HG03558 (cell line): ENCODE measurements at regions not wholly inside any gene's neighbourhood (a gene's known extent, or its start where the extent isn't known, plus 50 kb on each side); places are given as distances from the start of the nearest gene placed in this dataset.
"Not testable (repeated sequence)": the region's sequence is repeated elsewhere in the genome, so short reads cannot be mapped to it uniquely, and the experiment has no call there.

Source experiments
- ATAC-seq: cut with Tn5 transposase; IDR thresholded peaks from one replicate; pipeline ENCODE4 v1.9.1; 2021; ENCODE audit warnings: moderate number of reproducible peaks; ENCODE audit not compliant: unreplicated experiment; ENCODE audit errors: extremely low read depth

- no peak for ATAC-seq
Observed at GRCh38 chr12:90449611-90450010, 505.4 kb downstream of the CCER1 start.

GRCh38 chr12:90443466-90443865 is 511.5 kb downstream of the CCER1 start:
- ATAC-seq: not testable (repeated sequence)

GRCh38 chr12:90441431-90441830 is 513.5 kb downstream of the CCER1 start:
- ATAC-seq: no peak

- no peak for ATAC-seq
Observed at GRCh38 chr12:90428881-90429280, 526.1 kb downstream of the CCER1 start.

- no peak for ATAC-seq
Observed at GRCh38 chr12:90428465-90428864, 526.5 kb downstream of the CCER1 start.

- ATAC-seq: no peak
Observed at GRCh38 chr12:90423965-90424364, 531.0 kb downstream of the CCER1 start.

GRCh38 chr12:90410962-90411361 is 544.0 kb downstream of the CCER1 start:
- ATAC-seq: no peak

- ATAC-seq: no peak
Observed at GRCh38 chr12:90407841-90408240, 547.1 kb downstream of the CCER1 start.

GRCh38 chr12:90404071-90404470 is 550.9 kb downstream of the CCER1 start:
- peak; percentile 66 for ATAC-seq

- no peak for ATAC-seq
Observed at GRCh38 chr12:90401185-90401584, 553.8 kb downstream of the CCER1 start.

GRCh38 chr12:90399357-90399756 is 555.6 kb downstream of the CCER1 start:
- ATAC-seq: no peak

GRCh38 chr12:90398285-90398836 is 556.6 kb downstream of the CCER1 start:
- no peak for ATAC-seq

GRCh38 chr12:90396556-90396955 is 558.4 kb downstream of the CCER1 start:
- ATAC-seq: no peak

- ATAC-seq: no peak
Observed at GRCh38 chr12:90393652-90394051, 561.3 kb downstream of the CCER1 start.

- ATAC-seq: no peak
Observed at GRCh38 chr12:90393089-90393488, 561.9 kb downstream of the CCER1 start.

- ATAC-seq: no peak
Observed at GRCh38 chr12:90390947-90391346, 564.0 kb downstream of the CCER1 start.

- ATAC-seq: no peak
Observed at GRCh38 chr12:90368081-90368480, 586.9 kb downstream of the CCER1 start.

- no peak for ATAC-seq
Observed at GRCh38 chr12:90366286-90366685, 588.7 kb downstream of the CCER1 start.

GRCh38 chr12:90360300-90360699 is 594.7 kb downstream of the CCER1 start:
- ATAC-seq: no peak

GRCh38 chr12:90355711-90356355 is 599.1 kb downstream of the CCER1 start:
- no peak for ATAC-seq

GRCh38 chr12:90343966-90344365 is 611.0 kb downstream of the CCER1 start:
- no peak for ATAC-seq

GRCh38 chr12:90342081-90342480 is 612.9 kb downstream of the CCER1 start:
- no peak for ATAC-seq
